Neuronal stem cell (in vitro differentiated cells): ENCODE measurements at regions not wholly inside any gene's neighbourhood (a gene's known extent, or its start where the extent isn't known, plus 50 kb on each side); places are given as distances from the start of the nearest gene placed in this dataset.
A peak's percentile ranks its signal among the peaks of the same experiment; 100 is the strongest.

Experiments used
- DNase-seq: peaks from one replicate; pipeline ENCODE4 v3.0.0-alpha.2; 2013; ENCODE audit warnings: low spot score
- H2AFZ ChIP-seq: one replicate; pipeline ENCODE4 v1.6.1; 2013; ENCODE audit warnings: mild to moderate bottlenecking, low read length, inconsistent platforms
- H2AK5ac ChIP-seq: 2 replicates; pipeline ENCODE4 v1.6.1; 2013; ENCODE audit warnings: low read depth, mild to moderate bottlenecking, inconsistent platforms, low read length, moderate library complexity, mixed read lengths
- H2BK120ac ChIP-seq: 2 replicates; pipeline ENCODE4 v1.6.1; 2013; ENCODE audit warnings: low read depth, mild to moderate bottlenecking, inconsistent platforms, low read length, moderate library complexity, mixed read lengths
- H2BK12ac ChIP-seq: one replicate; pipeline ENCODE4 v1.6.1; 2013; ENCODE audit warnings: low read length, inconsistent platforms
- H2BK15ac ChIP-seq: 2 replicates; pipeline ENCODE4 v1.6.1; 2013; ENCODE audit warnings: mild to moderate bottlenecking, low read length, inconsistent platforms, mixed read lengths
- H2BK5ac ChIP-seq: one replicate; pipeline ENCODE4 v1.6.1; 2013; ENCODE audit warnings: inconsistent platforms, mild to moderate bottlenecking, low read length, moderate library complexity
- H3K14ac ChIP-seq: one replicate; pipeline ENCODE4 v1.6.1; 2013; ENCODE audit warnings: low read length, inconsistent platforms
- H3K18ac ChIP-seq: 2 replicates; pipeline ENCODE4 v1.6.1; 2013; ENCODE audit warnings: low read length, inconsistent platforms
- H3K23ac ChIP-seq: 2 replicates; pipeline ENCODE4 v1.6.1; 2013; ENCODE audit warnings: low read depth, mild to moderate bottlenecking, mixed read lengths, low read length, inconsistent platforms; ENCODE audit not compliant: poor library complexity
- H3K27ac ChIP-seq: replicated peaks from 3 replicates; pipeline ENCODE4 v1.5.1; 2013; ENCODE audit warnings: low read length, inconsistent platforms
- H3K27me3 ChIP-seq, 3 experiments: 2 replicates each; pipeline ENCODE4 v1.6.1; 2013; ENCODE audit warnings: low read length in 3 of 3, mild to moderate bottlenecking in 2 of 3, inconsistent platforms in 1 of 3, low read depth in 1 of 3, mixed read lengths in 1 of 3, moderate library complexity in 1 of 3; ENCODE audit not compliant: control insufficient read depth in 3 of 3, insufficient read depth in 3 of 3
- H3K36me3 ChIP-seq, 2 donors: replicated peaks in 1 of 2; 2 replicates each; pipeline ENCODE4 v1.6.1; 2013; ENCODE audit warnings: low read length in 2 of 2; ENCODE audit not compliant: control insufficient read depth in 2 of 2, insufficient read depth in 2 of 2
- H3K4ac ChIP-seq: 2 replicates; pipeline ENCODE4 v1.6.1; 2013; ENCODE audit warnings: inconsistent platforms, mild to moderate bottlenecking, low read length, moderate library complexity
- H3K4me1 ChIP-seq, 2 donors: 1 replicate in 1 of 2; 2 replicates in 1 of 2; pipeline ENCODE4 v1.6.1; 2013; ENCODE audit warnings: low read length in 2 of 2, low read depth in 1 of 2; ENCODE audit not compliant: control insufficient read depth in 2 of 2, insufficient read depth in 1 of 2
- H3K4me2 ChIP-seq: one replicate; pipeline ENCODE4 v1.6.1; 2013; ENCODE audit warnings: mild to moderate bottlenecking, low read length, inconsistent platforms; ENCODE audit not compliant: insufficient read depth, poor library complexity, severe bottlenecking
- H3K4me3 ChIP-seq, 2 donors: 2 replicates each; pipeline ENCODE4 v1.5.1; 2013; ENCODE audit warnings: low read length in 2 of 2, mild to moderate bottlenecking in 2 of 2, inconsistent platforms in 1 of 2, moderate library complexity in 1 of 2
- H3K79me1 ChIP-seq: one replicate; pipeline ENCODE4 v1.6.1; 2013; ENCODE audit warnings: low read depth, mild to moderate bottlenecking, inconsistent platforms, low read length, moderate library complexity
- H3K9ac ChIP-seq: one replicate; pipeline ENCODE4 v1.6.1; 2013; ENCODE audit warnings: mild to moderate bottlenecking, low read depth, low read length, inconsistent platforms; ENCODE audit not compliant: poor library complexity
- H3K9me3 ChIP-seq, 2 donors: replicated peaks in 1 of 2; 2 replicates each; pipeline versions ENCODE3 to v1.6.1; 2013; ENCODE audit warnings: low read length in 2 of 2, mild to moderate bottlenecking in 2 of 2, inconsistent platforms in 1 of 2, low read depth in 1 of 2, mixed read lengths in 1 of 2, moderate library complexity in 1 of 2; ENCODE audit not compliant: control insufficient read depth in 2 of 2, insufficient read depth in 1 of 2
- H4K8ac ChIP-seq: one replicate; pipeline ENCODE4 v1.6.1; 2013; ENCODE audit warnings: low read depth, mild to moderate bottlenecking, inconsistent platforms, low read length, moderate library complexity
- H4K91ac ChIP-seq: one replicate; pipeline ENCODE4 v1.6.1; 2013; ENCODE audit warnings: low read length, low read depth, mild to moderate bottlenecking, inconsistent platforms; ENCODE audit not compliant: poor library complexity
- WGBS, 2 donors: extraction: QIAGEN DNeasy Blood & Tissue Kit; methylation state at CpG; one replicate each; pipeline ENCODE4 v1.1.7; 2013; ENCODE audit warnings: missing lambda C conversion rate in 2 of 2, mixed read lengths in 1 of 2; ENCODE audit not compliant: insufficient read length in 2 of 2, insufficient replicate concordance in 1 of 2; ENCODE audit errors: extremely low coverage in 2 of 2; 5-methylcytosine and 5-hydroxymethylcytosine counted together

GRCh38 chr2:239905884-239906654, 119.1 kb downstream of the NDUFA10 start:
- Histone ChIP-seq H3K4me2 (no peak overlapping the region), H3K4me3 (no peak overlapping the region), H3K14ac (no peak overlapping the region), H2AK5ac (no peak overlapping the region), H2BK120ac (no peak overlapping the region), H4K8ac (no peak overlapping the region), H3K4me1 (peaks cover 0 to 2% of the 10 kb centered on the region in 2 donors), H2BK12ac (no peak overlapping the region), H2BK15ac (no peak overlapping the region), H3K4ac (no peak overlapping the region), H3K36me3 (no peaks in the 10 kb centered on the region), H3K9me3 (peaks cover 0 to 4% of the 10 kb centered on the region in 2 donors), H2AFZ (no peak overlapping the region), H3K23ac (no peak overlapping the region), H3K27ac (no peak overlapping the region), H3K18ac (no peak overlapping the region), H4K91ac (no peak overlapping the region), H3K27me3 (peaks cover 0 to 8% (median 0%) of the 10 kb centered on the region in 3 experiments), H3K79me1 (no peaks in the 10 kb centered on the region), H2BK5ac (no peak overlapping the region), H3K9ac (no peak overlapping the region)
- no peak for DNase-seq
- no CpG with 5 or more reads among the region's 18 CpGs for WGBS, 2 donors

GRCh38 chr2:239905306-239905705, 119.8 kb downstream of the NDUFA10 start:
- peaks cover 0 to 4% of the 10 kb centered on the region in 2 donors for H3K9me3 ChIP-seq
- no peak overlapping the region for H3K27ac ChIP-seq
- H3K9ac ChIP-seq, result no peak overlapping the region
- H2AFZ ChIP-seq, result no peak overlapping the region
- H3K4ac ChIP-seq, result no peak overlapping the region
- H2BK12ac ChIP-seq, result no peak overlapping the region
- no peak overlapping the region for H4K8ac ChIP-seq
- H2BK5ac ChIP-seq, result no peak overlapping the region
- H3K79me1 ChIP-seq, result no peaks in the 10 kb centered on the region
- no peak overlapping the region for H4K91ac ChIP-seq
- H3K4me1 ChIP-seq, result peaks cover 0 to 2% of the 10 kb centered on the region in 2 donors
- H3K23ac ChIP-seq, result no peak overlapping the region
- H3K4me2 ChIP-seq, result no peak overlapping the region
- H3K4me3 ChIP-seq, result no peak overlapping the region
- no peak for DNase-seq
- no peak overlapping the region for H2AK5ac ChIP-seq
- WGBS, 2 donors, result no CpG with 5 or more reads among the region's 20 CpGs
- no peak overlapping the region for H3K14ac ChIP-seq
- peak overlapping the region; percentile 26 for H2BK15ac ChIP-seq
- H3K27me3 ChIP-seq, result peaks cover 0 to 13% (median 0%) of the 10 kb centered on the region in 3 experiments
- H2BK120ac ChIP-seq, result no peak overlapping the region
- no peaks in the 10 kb centered on the region for H3K36me3 ChIP-seq
- no peak overlapping the region for H3K18ac ChIP-seq

- Histone ChIP-seq H3K27me3 (peaks cover 0 to 13% (median 0%) of the 10 kb centered on the region in 3 experiments), H2BK15ac (no peak overlapping the region), H3K27ac (no peak overlapping the region), H2AFZ (no peak overlapping the region), H3K4me3 (no peak overlapping the region), H3K9me3 (peaks cover 0 to 4% of the 10 kb centered on the region in 2 donors), H2BK5ac (no peak overlapping the region), H3K4ac (no peak overlapping the region), H3K79me1 (no peaks in the 10 kb centered on the region), H3K9ac (no peak overlapping the region), H3K18ac (peak overlapping the region; percentile 28), H3K23ac (no peak overlapping the region), H2AK5ac (no peak overlapping the region), H3K14ac (no peak overlapping the region), H2BK120ac (no peak overlapping the region), H4K8ac (no peak overlapping the region), H3K4me2 (no peak overlapping the region), H3K36me3 (no peaks in the 10 kb centered on the region), H2BK12ac (no peak overlapping the region), H4K91ac (no peak overlapping the region), H3K4me1 (peaks cover 0 to 2% of the 10 kb centered on the region in 2 donors)
- no CpG with 5 or more reads among the region's 6 CpGs for WGBS, 2 donors
- DNase-seq, result no peak
Observed at GRCh38 chr2:239904496-239904895, 120.6 kb downstream of the NDUFA10 start.

GRCh38 chr2:239903803-239904202, 121.3 kb downstream of the NDUFA10 start:
- H2BK5ac ChIP-seq, result no peak overlapping the region
- no peak overlapping the region for H2BK12ac ChIP-seq
- H3K27ac ChIP-seq, result no peak overlapping the region
- peaks cover 0 to 4% of the 10 kb centered on the region in 2 donors for H3K9me3 ChIP-seq
- H3K9ac ChIP-seq, result no peak overlapping the region
- peak overlapping the region; percentile 41 for H3K18ac ChIP-seq
- H3K4me3 ChIP-seq, result no peak overlapping the region
- H3K4me1 ChIP-seq, result peaks cover 0 to 2% of the 10 kb centered on the region in 2 donors
- H4K91ac ChIP-seq, result no peak overlapping the region
- H3K23ac ChIP-seq, result no peak overlapping the region
- no peak overlapping the region for H3K4ac ChIP-seq
- H2BK15ac ChIP-seq, result no peak overlapping the region
- no peak for DNase-seq
- no peak overlapping the region for H4K8ac ChIP-seq
- H2AFZ ChIP-seq, result no peak overlapping the region
- H2AK5ac ChIP-seq, result no peak overlapping the region
- H3K36me3 ChIP-seq, result no peaks in the 10 kb centered on the region
- H3K79me1 ChIP-seq, result no peaks in the 10 kb centered on the region
- peaks cover 0 to 13% (median 0%) of the 10 kb centered on the region in 3 experiments for H3K27me3 ChIP-seq
- H3K4me2 ChIP-seq, result no peak overlapping the region
- peak overlapping the region; percentile 85 for H3K14ac ChIP-seq
- peak overlapping the region; percentile 82 for H2BK120ac ChIP-seq
- no CpG with 5 or more reads among the region's 6 CpGs for WGBS, 2 donors
